GM03348 (cell line): ENCODE measurements at regions not wholly inside any gene's neighbourhood (a gene's known extent, or its start where the extent isn't known, plus 50 kb on each side); places are given as distances from the start of the nearest gene placed in this dataset.
"Not testable (repeated sequence)": the region's sequence is repeated elsewhere in the genome, so short reads cannot be mapped to it uniquely, and the experiment has no call there.

Experiments used
- DNase-seq: peaks from one replicate; pipeline ENCODE4 v3.0.0; 2012; ENCODE audit warnings: low spot score

GRCh38 chr5:121350181-121350930 lies 501.3 kb upstream of the FTMT start:
- DNase-seq, result no peak

GRCh38 chr5:121366515-121366914 lies 485.2 kb upstream of the FTMT start:
- DNase-seq, result no peak

DNA sequence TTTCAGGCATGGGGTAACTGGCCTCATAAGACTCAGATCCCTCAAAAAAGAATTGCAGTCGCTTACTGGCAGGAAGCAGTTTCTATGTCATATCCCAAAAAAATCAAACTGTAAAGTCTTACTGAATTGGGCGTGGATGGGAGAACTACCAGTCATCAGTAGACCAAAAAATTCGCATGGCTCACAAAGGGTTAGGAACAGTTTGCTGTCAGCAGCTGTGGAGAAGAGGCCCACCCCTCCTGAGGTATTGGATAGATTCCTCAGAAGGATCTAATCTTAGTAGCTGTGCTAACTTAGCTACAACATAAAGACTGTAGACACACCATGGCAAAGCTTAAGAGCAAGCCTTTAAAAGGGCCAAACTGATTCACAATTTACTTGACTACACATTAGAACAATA lies 478.3 kb upstream of the FTMT start:
- DNase-seq, result no peak

DNA sequence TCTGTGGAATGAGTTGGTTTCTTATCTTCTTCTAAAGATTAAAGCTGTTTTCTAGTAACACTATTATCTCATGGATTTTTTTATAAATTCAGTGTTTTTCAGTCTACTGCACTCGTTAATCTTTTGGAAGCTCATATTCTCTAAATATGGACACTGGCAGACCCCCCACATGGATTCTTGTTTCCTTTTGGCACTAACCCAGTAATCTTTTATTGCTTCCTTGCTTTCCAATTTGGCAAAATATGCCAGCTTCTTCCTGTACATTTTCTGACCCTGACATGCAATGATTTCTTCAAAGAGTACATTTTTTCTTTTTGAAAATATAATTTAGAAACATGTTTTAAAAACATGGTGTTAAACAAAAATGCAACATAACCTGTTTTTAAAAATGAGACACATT lies 474.2 kb upstream of the FTMT start:
- no peak for DNase-seq

GRCh38 chr5:121378046-121378445 lies 473.6 kb upstream of the FTMT start:
- DNase-seq, result no peak

GRCh38 chr5:121378559-121379359 lies 472.9 kb upstream of the FTMT start:
- no peak for DNase-seq

DNA sequence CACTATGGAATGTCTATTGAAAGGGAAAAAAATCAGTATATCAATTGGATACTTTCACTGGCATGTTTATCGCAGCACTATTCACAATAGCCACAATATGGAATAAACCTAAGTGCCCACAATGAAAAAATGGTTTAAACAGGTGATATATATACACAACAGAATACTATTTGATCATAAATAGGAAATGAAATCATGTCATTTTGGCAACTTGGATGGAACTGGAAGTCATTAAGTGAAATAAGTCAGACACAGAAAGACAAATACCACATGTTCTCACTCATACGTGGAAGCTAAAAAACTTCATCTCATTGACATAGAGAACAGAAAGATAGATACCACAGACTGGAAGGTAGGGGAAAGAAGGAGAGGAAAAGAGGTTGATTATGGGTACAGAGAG lies 471.6 kb upstream of the FTMT start:
- DNase-seq, result no peak

- DNase-seq, result no peak
Measured at GRCh38 chr5:121384359-121384758, 467.3 kb upstream of the FTMT start.

GRCh38 chr5:121386334-121386733 lies 465.3 kb upstream of the FTMT start:
- DNase-seq, result no peak

GRCh38 chr5:121396716-121397115 lies 455.0 kb upstream of the FTMT start:
- DNase-seq, result no peak

DNA sequence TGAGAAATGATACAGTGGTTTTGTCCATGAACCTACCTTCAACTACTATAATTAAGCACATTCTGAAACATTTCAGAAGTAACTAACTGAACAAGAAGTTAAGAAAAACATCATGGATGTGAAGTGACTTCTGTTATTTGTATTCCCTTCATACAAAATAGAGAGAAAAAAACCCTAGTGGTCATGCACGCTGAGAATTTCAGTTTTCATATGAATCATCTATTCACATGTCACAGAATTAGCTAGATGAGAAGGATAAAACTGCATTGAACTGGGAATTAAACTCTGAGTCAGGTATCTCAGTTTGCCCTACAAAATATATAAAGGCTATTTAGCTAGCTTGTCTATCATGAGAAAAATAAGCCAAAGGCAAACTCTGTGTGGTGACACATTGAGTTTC lies 451.8 kb upstream of the FTMT start:
- DNase-seq, result no peak

DNA sequence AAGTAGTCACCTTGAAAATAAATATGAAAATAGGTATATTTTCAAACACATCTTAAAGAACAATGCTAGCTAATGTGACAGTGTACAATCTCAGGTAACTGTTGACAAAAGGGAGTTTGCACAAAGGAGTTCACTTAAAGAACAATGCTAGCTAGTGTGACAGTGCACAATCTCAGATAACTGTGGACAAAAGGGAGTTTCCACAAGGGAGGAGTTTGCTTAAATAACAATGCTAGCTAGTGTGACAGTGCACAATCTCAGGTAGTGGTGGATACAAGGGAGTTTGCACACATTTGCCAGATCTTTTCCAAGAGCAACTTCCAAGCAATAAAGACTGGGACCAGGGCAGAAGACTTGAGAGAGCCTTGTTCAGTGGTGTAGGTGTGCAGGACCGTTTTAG lies 442.9 kb upstream of the FTMT start:
- no peak for DNase-seq

DNA sequence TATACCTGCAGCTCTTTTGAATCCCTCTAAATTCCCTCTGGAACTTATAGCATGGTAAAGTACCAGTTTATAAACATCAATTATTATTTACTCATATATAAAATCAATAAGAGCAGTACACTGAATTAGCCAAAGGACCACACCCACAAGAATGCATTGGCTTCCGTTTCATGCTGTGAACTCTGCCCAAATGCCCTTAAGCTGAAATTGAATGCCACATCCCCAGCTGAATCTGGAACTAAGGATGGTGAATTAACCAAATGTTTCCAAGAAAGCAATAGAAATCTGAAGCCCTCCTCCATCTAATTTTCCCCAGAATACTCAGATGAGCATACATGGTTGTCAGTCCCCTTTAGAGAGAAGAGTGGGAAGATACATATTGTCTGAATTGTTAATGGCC lies 436.4 kb upstream of the FTMT start:
- no peak for DNase-seq

- DNase-seq, result no peak
Measured at GRCh38 chr5:121421646-121422045, 430.0 kb upstream of the FTMT start.

DNA sequence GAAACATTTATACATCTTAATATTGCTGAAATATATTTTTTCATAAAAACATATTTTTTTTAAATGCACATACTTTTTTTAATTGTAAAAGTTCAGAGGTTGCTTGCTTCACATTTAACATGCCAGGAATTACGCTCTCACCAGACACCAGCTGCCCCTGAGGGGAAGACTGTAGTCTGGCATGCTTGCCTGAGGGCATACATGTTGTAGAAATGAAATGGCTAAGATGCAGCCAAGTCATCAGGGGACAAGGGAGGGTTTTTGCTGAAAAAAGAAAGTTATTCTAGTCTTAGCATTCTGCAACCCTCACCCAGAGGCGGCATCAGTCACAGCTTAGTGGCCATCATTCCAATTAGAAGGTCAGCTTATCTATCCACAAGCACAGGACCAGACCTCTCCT lies 426.7 kb upstream of the FTMT start:
- DNase-seq, result no peak

GRCh38 chr5:121426153-121426552 lies 425.5 kb upstream of the FTMT start:
- DNase-seq, result no peak

DNA sequence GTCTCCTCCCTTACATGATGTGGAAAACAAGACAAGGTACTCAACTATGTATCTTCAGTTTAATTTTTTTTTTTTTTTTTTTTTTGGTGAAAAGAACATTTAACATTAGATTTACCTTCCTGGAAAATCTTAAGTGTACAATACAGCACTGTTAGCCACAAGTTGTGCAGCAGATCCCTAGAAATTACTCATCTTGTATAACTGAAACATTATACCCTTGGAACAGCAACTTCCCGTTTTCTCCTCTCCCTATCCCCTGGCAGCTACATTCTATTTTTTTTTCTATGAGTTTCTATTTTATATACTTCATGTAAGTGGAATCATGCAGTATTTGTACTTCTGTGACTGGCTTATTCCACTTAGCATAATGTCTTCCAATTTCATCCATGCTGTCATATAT lies 421.9 kb upstream of the FTMT start:
- no peak for DNase-seq

DNA sequence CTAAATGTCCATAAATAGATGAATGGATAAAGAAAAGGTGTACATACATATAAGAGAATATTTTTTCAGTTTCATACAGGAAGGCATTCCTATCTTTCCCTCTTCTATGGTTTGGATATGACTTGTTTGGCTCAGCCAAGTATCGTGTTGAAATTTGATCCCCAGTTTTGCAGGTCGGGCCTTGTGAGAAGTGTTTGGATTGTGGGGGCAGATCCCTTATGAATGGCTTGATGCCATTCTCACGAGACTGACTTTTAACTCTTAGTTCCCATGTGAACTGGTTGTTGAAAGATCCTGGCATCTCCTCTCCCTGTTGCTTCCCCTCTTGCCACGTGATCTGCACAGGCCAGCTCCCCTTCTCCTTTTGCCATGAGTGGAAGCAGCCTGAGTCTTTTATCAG lies 421.1 kb upstream of the FTMT start:
- no peak for DNase-seq

DNA sequence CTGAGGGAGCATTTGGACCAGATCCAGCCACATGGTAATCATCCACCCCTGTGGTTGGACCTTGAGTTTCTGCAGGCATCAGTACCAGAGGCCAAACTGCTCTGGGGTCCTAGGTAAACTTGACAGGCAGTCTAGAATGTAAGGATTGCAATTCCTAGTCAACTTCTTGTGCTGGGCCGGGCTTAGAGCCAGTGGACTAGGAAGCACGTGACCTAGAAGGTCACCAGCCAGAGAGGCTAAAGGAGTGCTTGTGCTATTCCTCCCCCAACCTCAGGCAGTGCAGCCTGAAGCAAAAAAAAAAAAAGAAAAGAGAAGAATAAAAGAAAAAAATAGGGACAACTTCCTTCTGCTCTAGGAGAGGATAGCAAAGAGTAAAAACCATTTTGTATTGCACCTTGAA lies 406.2 kb upstream of the FTMT start:
- no peak for DNase-seq

GRCh38 chr5:121462441-121462840 lies 389.2 kb upstream of the FTMT start:
- DNase-seq, result no peak

DNA sequence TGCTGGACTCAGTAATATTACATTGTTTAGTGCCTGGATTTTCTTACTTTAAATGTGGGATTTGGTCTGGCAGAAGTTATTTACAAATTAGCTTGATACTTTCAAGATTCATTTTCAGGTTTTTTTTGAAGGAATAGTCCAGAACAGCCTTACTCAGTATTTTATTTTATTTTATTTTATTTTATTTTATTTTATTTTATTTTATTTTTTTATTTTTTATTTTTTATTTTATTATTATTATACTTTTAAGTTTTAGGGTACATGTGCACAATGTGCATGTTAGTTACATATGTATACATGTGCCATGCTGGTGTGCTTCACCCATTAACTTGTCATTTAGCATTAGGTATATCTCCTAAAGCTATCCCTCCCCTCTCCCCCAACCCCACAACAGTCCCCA lies 380.5 kb upstream of the FTMT start:
- not testable (repeated sequence) for DNase-seq

DNA sequence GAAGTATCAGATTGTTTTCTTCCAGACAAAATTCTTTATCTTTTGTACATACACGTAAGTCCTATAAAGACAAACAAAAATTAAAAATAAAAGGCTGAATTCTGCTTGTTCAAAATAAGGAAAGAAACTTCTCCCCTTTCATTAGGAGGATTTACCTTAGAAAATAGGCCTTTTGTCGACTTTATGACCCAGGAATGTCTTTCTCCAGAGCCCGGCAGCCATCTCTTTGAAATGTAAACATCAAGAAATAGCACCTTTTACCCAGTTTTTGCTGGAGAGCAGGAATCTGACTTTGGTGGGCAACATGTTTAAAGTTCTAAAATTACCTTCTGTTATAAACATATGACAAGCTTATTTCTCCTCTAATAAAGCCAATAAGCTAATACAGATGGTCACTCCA lies 373.0 kb upstream of the FTMT start:
- DNase-seq, result no peak

GRCh38 chr5:121479337-121479736 lies 372.3 kb upstream of the FTMT start:
- no peak for DNase-seq

GRCh38 chr5:121485281-121485680 lies 366.4 kb upstream of the FTMT start:
- DNase-seq, result no peak
